ENCODE measurements at regions not wholly inside any gene's neighbourhood (a gene's known extent, or its start where the extent isn't known, plus 50 kb on each side); places are given as distances from the start of the nearest gene placed in this dataset.

GRCh38 chr15:98405013-98405412, 243.3 kb upstream of the IGF1R start:
- Histone ChIP-seq H3K4me1 (no peaks in the 10 kb centered on the region), H3K27me3 (peaks cover 0 to 15% (median 4%) of the 10 kb centered on the region in 7 donors), H3K4me3 (no peak overlapping the region), H3K36me3 (no peaks in the 10 kb centered on the region), H3K9me3 (peaks cover 0 to 2% (median 0%) of the 10 kb centered on the region in 11 donors), H3K27ac (no peak overlapping the region)
- 50 to 60% methylated on average over 2 of the region's 2 CpGs for WGBS, 2 donors
- TF ChIP-seq, protein P1, sequence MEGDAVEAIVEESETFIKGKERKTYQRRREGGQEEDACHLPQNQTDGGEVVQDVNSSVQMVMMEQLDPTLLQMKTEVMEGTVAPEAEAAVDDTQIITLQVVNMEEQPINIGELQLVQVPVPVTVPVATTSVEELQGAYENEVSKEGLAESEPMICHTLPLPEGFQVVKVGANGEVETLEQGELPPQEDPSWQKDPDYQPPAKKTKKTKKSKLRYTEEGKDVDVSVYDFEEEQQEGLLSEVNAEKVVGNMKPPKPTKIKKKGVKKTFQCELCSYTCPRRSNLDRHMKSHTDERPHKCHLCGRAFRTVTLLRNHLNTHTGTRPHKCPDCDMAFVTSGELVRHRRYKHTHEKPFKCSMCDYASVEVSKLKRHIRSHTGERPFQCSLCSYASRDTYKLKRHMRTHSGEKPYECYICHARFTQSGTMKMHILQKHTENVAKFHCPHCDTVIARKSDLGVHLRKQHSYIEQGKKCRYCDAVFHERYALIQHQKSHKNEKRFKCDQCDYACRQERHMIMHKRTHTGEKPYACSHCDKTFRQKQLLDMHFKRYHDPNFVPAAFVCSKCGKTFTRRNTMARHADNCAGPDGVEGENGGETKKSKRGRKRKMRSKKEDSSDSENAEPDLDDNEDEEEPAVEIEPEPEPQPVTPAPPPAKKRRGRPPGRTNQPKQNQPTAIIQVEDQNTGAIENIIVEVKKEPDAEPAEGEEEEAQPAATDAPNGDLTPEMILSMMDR (IDR thresholded peaks at IDR 0.05) = no peak
- DNase-seq (no peak), ATAC-seq (no peak)
- intact Hi-C loops (cut with DNase I) = no loop called here

DNA sequence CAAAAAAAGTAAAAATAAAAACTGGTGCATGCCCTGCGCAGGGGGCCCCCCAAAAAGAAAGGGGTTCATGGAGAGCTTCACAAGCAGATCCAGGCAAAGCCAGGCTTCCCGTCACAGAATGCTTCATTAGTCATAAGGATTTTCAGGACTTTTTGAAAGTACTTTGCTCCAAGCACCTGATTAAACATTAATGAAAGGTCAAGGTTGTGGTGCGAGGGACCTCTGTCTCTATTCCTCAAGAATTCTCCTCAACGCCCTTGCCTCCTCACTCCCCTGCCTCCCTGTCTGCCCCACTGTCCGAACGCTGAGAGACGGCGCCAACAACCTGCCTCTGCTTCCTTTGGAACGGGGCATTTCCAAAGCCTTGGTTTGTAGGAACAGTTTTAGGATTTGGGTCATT, 240.1 kb upstream of the IGF1R start:
- ATAC-seq = no peak
- 84 to 85% methylated on average over 9 of the region's 9 CpGs for WGBS, 2 donors
- intact Hi-C loops (cut with DNase I) = no loop called here

GRCh38 chr15:98410328-98410727, 238.0 kb upstream of the IGF1R start:
- TF ChIP-seq, protein P1 (IDR thresholded peaks at IDR 0.05) = no peak
- DNase-seq (no peak), ATAC-seq (no peak)
- Histone ChIP-seq H3K27ac (no peak overlapping the region), H3K36me3 (no peaks in the 10 kb centered on the region), H3K9me3 (peaks cover 0 to 16% (median 0%) of the 10 kb centered on the region in 11 donors), H3K4me1 (no peaks in the 10 kb centered on the region), H3K4me3 (no peak overlapping the region), H3K27me3 (peaks cover 0 to 4% (median 0%) of the 10 kb centered on the region in 7 donors)
- intact Hi-C loops (cut with DNase I) = loop anchor here in 1 of 10 donors (10.0 kb wide), 1 partner anchor 516 kb away; no protein-coding TSS in a partner anchor
- 86 to 87% methylated on average over 2 of the region's 2 CpGs for WGBS, 2 donors

More for the DNA sequence above, 240.1 kb upstream of the IGF1R start:
- Histone ChIP-seq H3K4me1 (no peaks in the 10 kb centered on the region), H3K36me3 (no peaks in the 10 kb centered on the region), H3K27ac (no peak overlapping the region), H3K9me3 (peaks cover 0 to 15% (median 0%) of the 10 kb centered on the region in 11 donors), H3K27me3 (peaks cover 0 to 5% (median 0%) of the 10 kb centered on the region in 7 donors), H3K4me3 (no peak overlapping the region)
- DNase-seq = no peak
- TF ChIP-seq, protein P1 (IDR thresholded peaks at IDR 0.05) = no peak

GRCh38 chr15:98412852-98413251, 235.5 kb upstream of the IGF1R start:
- Histone ChIP-seq H3K4me1 (no peaks in the 10 kb centered on the region), H3K36me3 (no peaks in the 10 kb centered on the region), H3K4me3 (no peak overlapping the region), H3K27me3 (peaks cover 0 to 6% (median under 1%) of the 10 kb centered on the region in 7 donors), H3K9me3 (peaks cover 0 to 16% (median 0%) of the 10 kb centered on the region in 11 donors), H3K27ac (peak overlapping the region in 1 of 10 donors; percentile 73)
- TF ChIP-seq, protein P1 (IDR thresholded peaks at IDR 0.05) = no peak
- no peak for DNase-seq
- ATAC-seq = no peak
- WGBS, 2 donors = 77 to 92% methylated on average over 2 of the region's 2 CpGs
- intact Hi-C loops (cut with DNase I) = loop anchor here in 1 of 10 donors (10.0 kb wide), 1 partner anchor 518 kb away; no protein-coding TSS in a partner anchor

All from heart right ventricle (tissue), 16 donors.